H7 (cell line): ENCODE measurements at regions not wholly inside any gene's neighbourhood (a gene's known extent, or its start where the extent isn't known, plus 50 kb on each side); places are given as distances from the start of the nearest gene placed in this dataset.
"Not testable (repeated sequence)": the region's sequence is repeated elsewhere in the genome, so short reads cannot be mapped to it uniquely, and the experiment has no call there.

Experiments
- DNase-seq: peaks from one replicate; pipeline ENCODE4 v3.0.0; 2012
- H3K27me3 ChIP-seq: 2 replicates; pipeline ENCODE4 v1.6.0; 2011; ENCODE audit warnings: mild to moderate bottlenecking, low read length; ENCODE audit not compliant: control insufficient read depth, insufficient read depth
- H3K36me3 ChIP-seq: replicated peaks from 2 replicates; pipeline ENCODE4 v1.5.1; 2011; ENCODE audit warnings: low read length; ENCODE audit not compliant: control insufficient read depth, insufficient read depth
- H3K4me3 ChIP-seq: 2 replicates; pipeline ENCODE4 v1.5.1; 2011; ENCODE audit warnings: low read depth, mild to moderate bottlenecking, control low read depth, low read length, moderate library complexity; ENCODE audit not compliant: insufficient read depth

- no peak for DNase-seq
- no peaks in the 10 kb centered on the region; the same call in 1 of the 2 replicates for H3K27me3 ChIP-seq
- no peaks in the 10 kb centered on the region for H3K36me3 ChIP-seq
- no peak overlapping the region for H3K4me3 ChIP-seq
Observed at GRCh38 chr5:17087035-17087434, 130.4 kb upstream of the BASP1 start.

- Histone ChIP-seq H3K36me3 (no peaks in the 10 kb centered on the region), H3K27me3 (no peaks in the 10 kb centered on the region; the same call in 1 of the 2 replicates), H3K4me3 (no peak overlapping the region)
- DNase-seq = no peak
Observed at GRCh38 chr5:17088051-17088450, 129.4 kb upstream of the BASP1 start.

DNA sequence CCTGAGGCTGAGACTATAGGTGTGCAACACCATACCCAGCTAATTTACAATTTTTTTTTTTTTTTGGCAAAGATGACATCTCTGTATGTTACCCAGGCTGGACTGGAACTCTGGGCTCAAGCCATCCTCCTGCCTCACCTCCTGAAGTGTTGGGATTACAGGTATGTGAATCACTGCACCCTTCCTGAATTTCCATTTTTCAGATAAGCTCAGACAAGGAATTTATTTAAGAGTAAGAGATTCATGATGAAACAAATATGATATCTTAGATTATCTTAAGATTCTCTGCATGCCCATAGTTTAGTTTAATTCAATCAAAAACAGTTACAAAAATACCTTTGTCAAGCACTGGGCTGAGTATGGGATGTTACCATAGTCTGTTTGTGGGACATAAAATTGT is 128.4 kb upstream of the BASP1 start:
- DNase-seq = no peak
- no peaks in the 10 kb centered on the region for H3K36me3 ChIP-seq
- H3K27me3 ChIP-seq = no peaks in the 10 kb centered on the region
- no peak overlapping the region for H3K4me3 ChIP-seq

- DNase-seq = no peak
- Histone ChIP-seq H3K4me3 (no peak overlapping the region), H3K36me3 (no peaks in the 10 kb centered on the region), H3K27me3 (no peaks in the 10 kb centered on the region)
Observed at GRCh38 chr5:17089690-17090089, 127.7 kb upstream of the BASP1 start.

DNA sequence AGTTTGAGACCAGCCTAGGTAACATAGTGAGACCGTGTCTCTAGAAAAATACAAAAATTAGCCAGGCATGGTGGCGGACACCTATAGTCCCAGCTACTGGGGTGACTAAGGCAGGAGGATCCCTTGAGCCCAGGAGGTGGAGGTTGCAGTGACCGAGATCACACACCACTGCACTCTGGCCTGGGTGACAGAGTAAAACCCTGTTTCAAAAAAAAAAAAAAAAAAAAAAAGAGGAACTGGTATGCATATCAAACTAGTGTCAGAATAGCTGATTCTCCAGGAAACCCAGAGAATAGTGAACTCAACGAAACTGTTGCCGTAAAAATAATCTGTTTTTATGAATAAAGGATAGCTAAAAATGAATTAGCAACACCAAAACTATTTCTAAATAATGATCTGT is 126.6 kb upstream of the BASP1 start:
- no peaks in the 10 kb centered on the region for H3K36me3 ChIP-seq
- no peaks in the 10 kb centered on the region for H3K27me3 ChIP-seq
- no peak for DNase-seq
- H3K4me3 ChIP-seq = no peak overlapping the region

DNA sequence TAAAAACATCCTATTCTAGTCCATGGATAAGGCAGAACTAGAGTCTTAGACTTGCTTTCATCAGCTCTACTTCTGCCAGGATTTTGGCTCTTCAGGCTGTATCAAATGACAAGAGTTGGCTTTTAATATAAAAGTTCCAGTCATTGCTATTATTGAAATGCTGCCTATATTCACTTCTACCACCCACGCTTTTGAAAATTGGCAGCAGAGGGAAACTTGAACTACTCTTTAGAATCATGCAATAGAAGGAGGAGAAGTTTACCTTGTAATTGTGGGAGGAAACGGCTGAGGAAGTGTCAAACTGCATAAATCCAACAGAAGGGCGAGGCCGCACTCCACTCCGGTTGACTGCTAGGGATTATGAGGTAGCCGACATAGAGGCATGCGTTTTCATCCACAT is 122.6 kb upstream of the BASP1 start:
- Histone ChIP-seq H3K27me3 (no peaks in the 10 kb centered on the region), H3K36me3 (no peaks in the 10 kb centered on the region), H3K4me3 (no peak overlapping the region)
- no peak for DNase-seq

DNA sequence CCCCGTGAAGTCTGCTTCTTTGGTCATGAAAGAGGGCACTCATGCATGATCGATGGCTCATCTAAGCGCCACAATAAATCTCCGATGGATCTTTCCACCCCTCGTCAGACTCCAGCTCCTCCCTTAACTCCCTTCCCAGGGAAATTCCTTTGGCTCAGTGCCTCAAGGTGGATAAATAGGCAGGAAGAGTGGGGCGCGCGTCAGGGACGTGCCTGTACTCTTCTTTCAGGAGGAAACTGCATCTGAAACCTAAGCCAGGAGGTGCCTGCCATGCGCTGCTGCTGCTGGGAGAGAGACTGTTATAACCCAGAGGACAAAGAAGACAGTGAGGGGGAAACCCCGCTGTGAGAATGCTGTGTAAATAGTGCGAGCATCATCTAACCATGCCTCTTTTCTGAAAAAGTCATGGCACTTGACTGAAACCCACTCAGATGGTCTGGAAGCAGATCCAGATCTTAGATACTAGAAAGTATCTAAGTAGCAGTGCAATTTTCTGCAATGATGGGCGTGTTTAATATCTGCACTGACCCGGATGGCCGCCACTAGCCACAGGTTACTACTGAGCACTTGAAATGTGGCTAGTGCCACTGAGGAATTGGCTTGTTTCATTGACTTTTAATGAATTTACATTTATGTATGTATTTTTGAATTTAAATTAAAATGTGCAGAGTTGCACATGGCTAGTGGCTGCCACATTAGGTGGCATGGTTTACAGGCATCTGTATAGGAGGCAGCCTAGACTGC is 120.3 kb upstream of the BASP1 start:
- no peak overlapping the region for H3K4me3 ChIP-seq
- peak; percentile 43 for DNase-seq
- H3K27me3 ChIP-seq = no peaks in the 10 kb centered on the region

GRCh38 chr5:17099946-17100345 is 117.5 kb upstream of the BASP1 start:
- H3K27me3 ChIP-seq = no peaks in the 10 kb centered on the region
- H3K36me3 ChIP-seq = no peaks in the 10 kb centered on the region
- DNase-seq = no peak
- no peak overlapping the region for H3K4me3 ChIP-seq

More for the DNA sequence above, 120.3 kb upstream of the BASP1 start:
- no peaks in the 10 kb centered on the region for H3K36me3 ChIP-seq

- no peak for DNase-seq
- Histone ChIP-seq H3K36me3 (no peaks in the 10 kb centered on the region), H3K27me3 (no peaks in the 10 kb centered on the region), H3K4me3 (no peak overlapping the region)
Observed at GRCh38 chr5:17103461-17103860, 114.0 kb upstream of the BASP1 start.

DNA sequence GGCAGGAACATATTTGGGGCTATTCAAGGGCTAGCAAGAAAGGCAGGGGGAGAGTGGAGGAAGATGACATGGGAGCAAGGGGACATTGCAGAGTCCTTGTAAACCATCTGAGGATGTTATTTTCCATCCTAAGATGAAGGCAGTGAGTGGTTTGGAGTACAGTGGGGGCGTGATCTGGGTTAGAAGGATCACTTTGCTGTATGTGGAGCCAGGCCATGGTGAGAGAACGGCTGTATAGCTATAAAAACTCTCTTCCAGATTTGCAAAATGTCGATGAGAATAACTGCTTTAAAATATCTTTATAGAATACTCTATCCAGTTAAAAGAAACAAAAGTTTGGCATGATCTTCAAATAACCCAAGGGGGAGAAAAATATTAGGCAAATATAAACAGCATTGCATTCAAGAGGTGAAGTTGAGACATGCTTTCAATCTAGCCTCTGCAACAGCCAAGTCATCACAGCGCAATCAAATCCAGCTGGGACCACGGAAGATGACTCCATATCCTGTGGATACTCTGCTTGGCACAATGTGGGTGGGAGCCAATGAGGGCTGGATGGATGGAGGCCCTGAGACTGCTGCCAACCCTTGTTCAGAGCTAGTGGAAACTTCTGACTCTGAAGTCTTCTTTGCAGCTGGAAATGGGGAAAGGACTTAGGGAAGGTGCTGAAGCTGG is 111.5 kb upstream of the BASP1 start:
- no peak overlapping the region for H3K4me3 ChIP-seq
- no peaks in the 10 kb centered on the region for H3K27me3 ChIP-seq
- no peak for DNase-seq
- no peaks in the 10 kb centered on the region for H3K36me3 ChIP-seq

DNA sequence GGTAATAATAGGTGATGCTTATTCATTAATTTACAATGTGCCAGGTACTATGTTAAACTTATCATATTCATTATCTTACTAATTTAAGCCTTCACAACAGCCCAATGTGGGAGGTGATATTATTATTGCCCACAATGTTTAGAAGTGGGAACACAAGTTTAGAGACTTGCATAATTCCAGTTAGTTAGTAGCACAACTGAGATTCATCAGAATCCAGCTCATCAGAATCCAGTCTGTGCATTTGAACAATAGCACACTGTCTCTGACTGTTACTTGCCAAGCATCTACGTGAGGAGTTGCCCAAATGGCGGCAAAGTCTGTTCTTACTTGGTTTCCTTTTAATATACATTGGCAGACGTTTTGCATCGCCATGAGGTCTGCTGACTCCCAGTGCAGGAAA is 110.9 kb upstream of the BASP1 start:
- no peak for DNase-seq
- Histone ChIP-seq H3K4me3 (no peak overlapping the region), H3K27me3 (no peaks in the 10 kb centered on the region), H3K36me3 (no peaks in the 10 kb centered on the region)

DNA sequence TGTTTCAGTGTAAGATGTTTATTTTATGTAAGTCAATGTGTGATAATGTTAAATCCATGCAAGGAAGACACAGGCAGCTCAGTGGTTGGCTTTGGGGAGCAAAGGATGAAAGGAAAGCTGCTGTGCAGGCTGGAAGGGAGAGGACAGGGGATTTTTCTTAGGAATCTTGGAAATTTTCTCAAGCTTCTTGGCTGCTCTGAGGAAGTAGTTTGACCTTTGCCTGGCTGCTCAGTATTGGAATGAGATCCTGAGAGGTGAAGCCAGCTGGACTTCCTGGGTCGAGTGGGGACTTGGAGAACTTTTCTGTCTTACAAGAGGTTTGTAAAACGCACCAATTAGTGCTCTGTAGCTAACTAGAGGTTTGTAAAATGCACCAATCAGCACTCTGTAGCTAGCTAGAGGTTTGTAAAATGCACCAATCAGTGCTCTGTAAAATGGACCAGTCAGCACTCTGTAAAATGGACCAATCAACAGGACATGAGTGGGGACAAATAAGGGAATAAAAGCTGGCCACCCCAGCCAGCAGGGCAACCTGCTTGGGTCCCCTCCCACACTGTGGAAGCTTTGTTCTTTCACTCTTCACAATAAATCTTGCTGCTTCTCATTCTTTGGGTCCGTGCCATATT is 105.2 kb upstream of the BASP1 start:
- DNase-seq, H3K27me3 ChIP-seq, H3K4me3 ChIP-seq, H3K36me3 ChIP-seq: not testable (repeated sequence)

DNA sequence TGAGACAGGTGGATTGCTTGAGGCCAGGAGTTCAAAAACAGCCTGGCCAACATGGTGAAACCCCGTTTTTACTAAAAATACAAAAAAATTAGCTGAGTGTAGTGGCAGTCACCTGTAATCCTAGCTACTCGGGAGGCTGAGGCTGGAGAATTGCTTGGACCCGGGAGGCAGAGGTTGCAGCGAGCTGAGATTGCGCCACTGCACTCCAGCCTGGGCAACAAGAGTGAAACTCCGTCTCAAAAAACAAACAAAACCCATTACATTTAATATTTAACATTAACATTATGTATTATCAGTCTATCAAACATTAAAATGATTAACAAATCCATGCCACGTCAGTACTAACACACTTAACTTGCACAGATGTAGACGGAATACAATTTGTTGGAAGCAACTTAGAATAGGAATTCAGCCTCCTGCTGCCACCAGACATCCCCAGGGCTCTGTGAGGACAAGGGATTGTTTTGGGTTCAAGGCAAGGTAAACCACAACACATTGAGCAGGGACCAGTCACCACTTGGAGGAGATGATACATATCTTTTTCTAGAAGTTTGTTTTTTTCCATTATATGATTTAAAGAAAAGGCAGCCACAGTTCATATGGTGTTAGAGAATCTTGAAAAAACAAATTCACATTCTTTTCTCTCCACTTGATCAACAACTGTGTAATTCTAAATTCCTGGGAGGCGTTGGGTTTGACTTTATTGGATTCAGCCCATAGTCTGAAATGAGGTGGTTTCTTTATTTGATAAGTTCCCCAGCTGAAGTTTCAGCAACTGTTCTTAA is 104.1 kb upstream of the BASP1 start:
- no peak for DNase-seq
- Histone ChIP-seq H3K4me3 (no peak overlapping the region), H3K27me3 (no peaks in the 10 kb centered on the region), H3K36me3 (no peaks in the 10 kb centered on the region)

GRCh38 chr5:17114233-17114632 is 103.2 kb upstream of the BASP1 start:
- H3K27me3 ChIP-seq = no peaks in the 10 kb centered on the region; the same call in 1 of the 2 replicates
- DNase-seq = no peak

More at GRCh38 chr5:17114233-17114632, 103.2 kb upstream of the BASP1 start:
- H3K36me3 ChIP-seq = no peaks in the 10 kb centered on the region
- no peak overlapping the region for H3K4me3 ChIP-seq
